ENCODE measurements at regions not wholly inside any gene's neighbourhood (a gene's known extent, or its start where the extent isn't known, plus 50 kb on each side); places are given as distances from the start of the nearest gene placed in this dataset.

DNA sequence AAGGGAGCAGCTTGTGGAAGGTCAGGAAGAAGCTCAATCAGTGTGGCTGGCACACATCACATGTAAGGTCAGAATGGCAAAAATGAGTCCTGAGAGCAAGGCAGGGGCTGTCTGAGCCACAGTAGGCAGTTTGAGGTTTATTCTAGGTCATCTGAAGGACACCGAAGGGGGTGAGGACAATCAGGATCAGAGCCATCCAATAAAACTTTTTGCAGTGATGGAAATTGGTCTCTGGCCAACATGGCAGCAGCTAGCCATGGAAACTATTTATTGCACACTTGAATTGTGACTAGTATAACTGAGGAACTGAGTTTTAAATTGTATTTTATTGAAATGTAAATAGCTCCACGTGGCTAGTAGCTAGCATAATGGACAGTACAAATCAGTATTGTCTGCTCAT is 97.0 kb upstream of the CACNA1E start:
- TF ChIP-seq, protein P1, sequence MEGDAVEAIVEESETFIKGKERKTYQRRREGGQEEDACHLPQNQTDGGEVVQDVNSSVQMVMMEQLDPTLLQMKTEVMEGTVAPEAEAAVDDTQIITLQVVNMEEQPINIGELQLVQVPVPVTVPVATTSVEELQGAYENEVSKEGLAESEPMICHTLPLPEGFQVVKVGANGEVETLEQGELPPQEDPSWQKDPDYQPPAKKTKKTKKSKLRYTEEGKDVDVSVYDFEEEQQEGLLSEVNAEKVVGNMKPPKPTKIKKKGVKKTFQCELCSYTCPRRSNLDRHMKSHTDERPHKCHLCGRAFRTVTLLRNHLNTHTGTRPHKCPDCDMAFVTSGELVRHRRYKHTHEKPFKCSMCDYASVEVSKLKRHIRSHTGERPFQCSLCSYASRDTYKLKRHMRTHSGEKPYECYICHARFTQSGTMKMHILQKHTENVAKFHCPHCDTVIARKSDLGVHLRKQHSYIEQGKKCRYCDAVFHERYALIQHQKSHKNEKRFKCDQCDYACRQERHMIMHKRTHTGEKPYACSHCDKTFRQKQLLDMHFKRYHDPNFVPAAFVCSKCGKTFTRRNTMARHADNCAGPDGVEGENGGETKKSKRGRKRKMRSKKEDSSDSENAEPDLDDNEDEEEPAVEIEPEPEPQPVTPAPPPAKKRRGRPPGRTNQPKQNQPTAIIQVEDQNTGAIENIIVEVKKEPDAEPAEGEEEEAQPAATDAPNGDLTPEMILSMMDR (IDR thresholded peaks at IDR 0.05): no peak
- TF ChIP-seq POLR2A (IDR thresholded peaks at IDR 0.05): no peak
- no peak for TF ChIP-seq POLR2AphosphoS5 (IDR thresholded peaks at IDR 0.05)
- no peak for TF ChIP-seq EP300 (IDR thresholded peaks at IDR 0.05)

Data from gastroesophageal sphincter (tissue), 3 donors.